ENCODE measurements at regions not wholly inside any gene's neighbourhood (a gene's known extent, or its start where the extent isn't known, plus 50 kb on each side); places are given as distances from the start of the nearest gene placed in this dataset.

DNA sequence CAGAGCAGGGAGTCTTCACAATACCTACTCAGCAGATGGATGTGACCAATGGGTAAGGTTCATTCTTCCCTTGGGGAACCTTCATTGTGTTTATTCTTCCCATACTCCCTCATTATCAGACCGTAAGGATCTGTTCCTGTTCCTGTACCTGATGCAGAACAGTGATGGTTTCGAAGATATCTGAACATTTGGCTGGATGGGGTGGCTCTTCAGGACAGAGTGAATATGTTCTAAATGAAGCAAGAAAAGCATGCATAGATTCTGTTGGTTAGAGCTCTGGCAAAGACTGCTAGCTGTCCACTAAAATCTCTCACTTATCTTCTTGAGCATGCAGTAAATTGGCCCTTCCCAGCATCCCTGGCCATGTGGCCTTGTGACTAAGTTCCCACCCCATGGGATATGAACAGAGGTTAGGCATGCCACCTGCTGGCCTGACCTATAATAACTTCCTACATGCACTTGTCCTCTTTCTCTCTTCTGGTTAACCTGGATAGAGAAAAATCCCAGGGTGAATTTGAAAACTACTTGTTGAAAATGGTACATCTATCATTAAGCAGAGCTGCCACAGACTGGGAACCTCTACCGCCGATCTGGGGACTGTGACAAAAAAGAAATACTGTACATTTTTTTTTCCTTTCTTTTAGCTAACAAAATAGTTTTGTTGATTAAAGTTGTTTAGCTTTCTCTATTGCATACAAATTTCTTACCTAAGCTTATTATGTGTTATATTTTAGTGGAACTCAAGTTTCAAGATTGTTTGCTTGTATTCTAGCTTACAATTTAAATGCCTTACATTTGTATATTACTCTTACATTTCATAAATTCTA, 60.0 kb upstream of the BANK1 start:
- no peak overlapping the region for H3K27ac Mint-ChIP-seq
- no peaks in the 10 kb centered on the region for H3K9me3 Mint-ChIP-seq
- intact Hi-C loops (cut with micrococcal nuclease) = loop anchor here (1.0 to 10.0 kb wide), 3 partner anchors 383 to 836 kb away; partner anchors contain the start of gene PPP3CA
- H3K4me1 Mint-ChIP-seq (ENCODE audit: low read depth) = no peaks in the 10 kb centered on the region
- no peak overlapping the region for H3K4me3 Mint-ChIP-seq
- no peaks in the 10 kb centered on the region for H3K27me3 Mint-ChIP-seq
- H3K36me3 Mint-ChIP-seq (ENCODE audit: low read depth) = no peaks in the 10 kb centered on the region

DNA sequence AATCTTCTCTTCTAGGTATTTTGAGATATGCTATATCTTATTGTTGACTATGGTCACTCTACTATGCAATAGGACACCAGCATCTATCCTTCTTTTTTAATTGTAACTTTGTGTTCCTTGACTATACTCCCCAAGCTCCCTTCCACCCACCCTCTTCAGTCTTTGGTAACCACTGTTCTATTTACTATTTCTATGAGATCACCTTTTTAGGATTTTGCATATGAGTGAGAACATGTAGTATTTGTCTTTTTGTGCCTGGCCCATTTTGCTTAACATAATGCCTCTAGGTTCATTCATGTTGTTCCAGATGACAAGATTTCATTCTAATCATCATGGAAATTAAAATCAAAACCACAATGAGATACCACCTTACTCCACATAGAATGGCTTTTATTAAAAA, 63.3 kb upstream of the BANK1 start:
- intact Hi-C loops (cut with micrococcal nuclease) = loop anchor here (10.0 kb wide), 1 partner anchor 1302 kb away; no protein-coding TSS in a partner anchor
- Mint-ChIP-seq H3K4me1 (ENCODE audit: low read depth) (no peaks in the 10 kb centered on the region), H3K9me3 (no peaks in the 10 kb centered on the region), H3K36me3 (ENCODE audit: low read depth) (no peaks in the 10 kb centered on the region), H3K27ac (no peak overlapping the region), H3K4me3 (no peak overlapping the region), H3K27me3 (no peaks in the 10 kb centered on the region)

DNA sequence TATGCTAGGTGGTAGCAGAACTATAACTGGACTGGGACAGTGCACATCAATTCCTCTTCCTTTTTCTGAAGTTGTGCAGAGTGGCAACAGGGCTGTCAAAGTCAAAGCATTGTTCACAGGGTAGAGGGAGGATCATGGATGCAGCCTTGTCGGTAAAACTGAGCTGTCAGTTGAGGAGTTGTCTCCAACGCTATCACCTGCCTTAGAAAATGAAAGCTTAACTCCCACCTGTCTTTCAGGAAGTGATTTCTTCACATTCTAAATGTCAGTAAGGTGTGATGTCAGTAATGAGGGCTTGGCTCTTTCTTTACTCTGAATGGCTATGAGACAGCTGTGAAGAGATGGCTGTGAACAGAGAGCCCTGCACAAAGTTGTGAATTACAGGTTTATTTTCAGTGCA, 66.4 kb upstream of the BANK1 start:
- Mint-ChIP-seq H3K4me3 (no peak overlapping the region), H3K4me1 (ENCODE audit: low read depth) (no peaks in the 10 kb centered on the region), H3K27ac (no peak overlapping the region), H3K9me3 (no peaks in the 10 kb centered on the region), H3K27me3 (no peaks in the 10 kb centered on the region), H3K36me3 (ENCODE audit: low read depth) (no peaks in the 10 kb centered on the region)
- intact Hi-C loops (cut with micrococcal nuclease) = loop anchor here (10.0 kb wide), 1 partner anchor 1299 kb away; no protein-coding TSS in a partner anchor

DNA sequence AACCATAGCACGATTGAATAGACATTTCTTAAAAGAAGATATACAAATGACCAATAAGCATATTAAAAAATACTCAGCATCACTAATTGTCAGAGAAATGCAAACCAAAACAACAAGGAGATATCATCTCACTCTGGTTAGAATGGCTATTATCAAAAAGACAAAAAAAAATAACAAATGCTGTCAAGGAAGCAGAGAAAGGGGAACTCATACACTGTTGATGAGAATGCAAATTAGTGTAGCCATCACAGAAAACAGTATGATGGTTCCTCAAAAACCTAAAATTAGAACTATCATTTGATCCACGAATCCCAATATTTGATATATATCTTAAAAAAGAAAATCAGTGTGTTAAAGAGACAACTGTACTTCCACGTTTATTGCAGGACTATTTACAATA, 71.7 kb upstream of the BANK1 start:
- Mint-ChIP-seq H3K9me3 (peaks cover 17% of the 10 kb centered on the region), H3K27me3 (no peaks in the 10 kb centered on the region), H3K36me3 (ENCODE audit: low read depth) (no peaks in the 10 kb centered on the region), H3K4me1 (ENCODE audit: low read depth) (no peaks in the 10 kb centered on the region), H3K27ac (no peak overlapping the region), H3K4me3 (no peak overlapping the region)
- intact Hi-C loops (cut with micrococcal nuclease) = no loop called here

DNA sequence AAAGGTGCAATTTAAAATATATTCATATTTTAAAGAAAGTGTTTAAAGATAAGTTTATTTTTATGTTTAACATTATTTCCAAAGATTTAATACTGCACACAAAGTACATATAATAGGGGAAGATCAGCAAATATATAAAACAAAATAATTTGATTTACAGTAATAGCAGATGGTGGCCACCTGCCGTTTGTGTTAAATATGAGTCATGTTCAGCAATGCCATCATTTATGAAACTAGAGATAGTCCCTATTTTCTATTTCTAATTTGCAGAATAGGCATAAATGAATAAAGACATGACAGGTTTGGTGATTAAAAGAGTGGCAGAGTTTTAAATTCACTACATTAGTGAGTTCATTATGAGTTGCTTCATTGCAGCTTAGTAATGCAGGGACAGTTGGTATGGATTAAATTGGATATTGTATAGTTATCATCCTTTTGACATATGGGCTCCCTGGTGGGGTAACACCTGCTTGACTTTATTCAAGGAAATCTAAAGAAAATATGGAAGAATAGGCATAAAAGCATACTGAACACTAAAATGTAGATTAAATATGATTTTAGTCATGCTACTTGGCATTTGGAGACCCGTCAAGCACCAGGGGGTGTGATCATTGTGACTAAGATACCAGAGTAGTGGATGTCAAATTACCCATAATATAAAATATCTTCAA, 78.8 kb upstream of the BANK1 start:
- Mint-ChIP-seq H3K36me3 (ENCODE audit: low read depth) (no peaks in the 10 kb centered on the region), H3K4me3 (no peak overlapping the region), H3K4me1 (ENCODE audit: low read depth) (no peaks in the 10 kb centered on the region), H3K9me3 (peaks cover 3% of the 10 kb centered on the region), H3K27ac (no peak overlapping the region), H3K27me3 (no peaks in the 10 kb centered on the region)
- intact Hi-C loops (cut with micrococcal nuclease) = no loop called here

DNA sequence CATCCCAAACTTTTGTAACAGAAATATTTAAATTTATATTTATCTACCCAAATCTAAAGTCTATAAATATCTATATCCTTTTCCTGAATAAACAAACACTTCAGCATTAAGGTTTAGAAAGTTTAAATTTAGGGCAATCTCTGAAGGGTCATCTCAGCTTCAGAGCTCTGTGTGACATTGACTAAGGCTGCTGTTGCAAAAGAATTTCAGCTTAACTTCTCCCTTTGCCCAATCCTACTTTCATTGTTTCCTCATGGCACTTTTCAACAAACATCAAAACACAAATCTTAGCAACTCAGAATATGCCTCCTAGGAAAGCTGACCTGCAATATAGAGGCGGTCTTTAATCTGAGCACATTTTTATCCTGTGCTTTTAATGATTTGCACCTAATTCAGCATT, 79.7 kb upstream of the BANK1 start:
- no peak overlapping the region for H3K27ac Mint-ChIP-seq
- H3K4me1 Mint-ChIP-seq (ENCODE audit: low read depth) = no peaks in the 10 kb centered on the region
- intact Hi-C loops (cut with micrococcal nuclease) = no loop called here
- peaks cover 12% of the 10 kb centered on the region for H3K9me3 Mint-ChIP-seq
- no peak overlapping the region for H3K4me3 Mint-ChIP-seq
- no peaks in the 10 kb centered on the region for H3K27me3 Mint-ChIP-seq
- H3K36me3 Mint-ChIP-seq (ENCODE audit: low read depth) = no peaks in the 10 kb centered on the region

DNA sequence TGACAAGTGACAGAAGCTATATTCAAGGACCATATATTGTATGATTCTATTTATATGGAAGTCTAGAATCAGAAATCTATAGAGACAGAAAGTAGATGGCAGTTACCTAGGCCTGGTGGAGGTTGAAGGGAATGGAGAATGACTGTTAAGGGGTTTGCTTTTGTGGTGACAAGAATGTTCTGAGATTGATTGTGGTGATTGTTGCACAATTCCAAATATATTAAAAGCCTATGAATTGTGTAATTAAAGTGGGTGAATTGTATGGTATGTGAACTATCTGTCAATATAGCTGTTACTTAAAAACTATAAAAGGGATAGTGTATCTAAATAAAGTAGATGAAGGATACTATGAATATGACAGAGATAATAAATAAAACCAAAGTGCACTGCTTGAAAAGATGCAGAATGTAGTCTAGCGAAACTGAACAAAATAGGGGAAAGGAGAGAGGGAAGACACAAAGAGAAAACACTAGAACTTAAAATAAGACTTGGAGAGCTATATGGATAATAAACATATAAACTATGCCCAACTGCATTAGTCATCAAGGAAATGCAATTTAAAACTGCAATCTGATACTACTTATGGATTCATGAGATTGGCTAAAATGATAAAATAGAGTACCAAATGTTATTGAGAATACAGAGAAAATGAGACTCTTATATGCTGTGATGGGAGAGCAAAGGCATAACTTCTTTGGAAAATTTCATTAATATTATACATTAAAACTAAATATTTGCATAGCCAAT, 82.1 kb upstream of the BANK1 start:
- H3K27me3 Mint-ChIP-seq = no peaks in the 10 kb centered on the region
- no peak overlapping the region for H3K27ac Mint-ChIP-seq
- H3K4me3 Mint-ChIP-seq = no peak overlapping the region
- intact Hi-C loops (cut with micrococcal nuclease) = no loop called here
- H3K9me3 Mint-ChIP-seq = peaks cover 14% of the 10 kb centered on the region
- no peaks in the 10 kb centered on the region for H3K36me3 Mint-ChIP-seq (ENCODE audit: low read depth)
- H3K4me1 Mint-ChIP-seq (ENCODE audit: low read depth) = no peaks in the 10 kb centered on the region

DNA sequence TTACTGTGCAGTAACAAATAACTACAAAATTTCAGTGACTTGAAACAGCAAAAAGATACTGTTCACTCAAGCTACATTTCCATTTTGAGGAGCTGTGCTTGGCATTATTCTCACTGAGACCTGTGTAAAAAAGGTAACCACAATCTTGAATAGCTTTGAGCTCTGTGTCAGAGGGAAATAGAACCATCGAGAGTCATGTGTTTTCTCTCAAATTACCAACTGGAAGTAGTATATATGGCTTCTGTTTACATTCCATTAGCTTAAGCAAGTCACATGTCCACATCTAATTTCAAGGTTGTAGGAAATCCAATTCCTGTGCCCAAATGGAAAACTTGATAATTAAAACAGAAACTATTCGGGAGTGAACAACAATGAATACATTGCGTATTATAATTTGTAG, 82.9 kb upstream of the BANK1 start:
- Mint-ChIP-seq H3K27me3 (no peaks in the 10 kb centered on the region), H3K36me3 (ENCODE audit: low read depth) (no peaks in the 10 kb centered on the region), H3K9me3 (peaks cover 14% of the 10 kb centered on the region), H3K4me3 (no peak overlapping the region), H3K4me1 (ENCODE audit: low read depth) (no peaks in the 10 kb centered on the region), H3K27ac (no peak overlapping the region)
- intact Hi-C loops (cut with micrococcal nuclease) = no loop called here

DNA sequence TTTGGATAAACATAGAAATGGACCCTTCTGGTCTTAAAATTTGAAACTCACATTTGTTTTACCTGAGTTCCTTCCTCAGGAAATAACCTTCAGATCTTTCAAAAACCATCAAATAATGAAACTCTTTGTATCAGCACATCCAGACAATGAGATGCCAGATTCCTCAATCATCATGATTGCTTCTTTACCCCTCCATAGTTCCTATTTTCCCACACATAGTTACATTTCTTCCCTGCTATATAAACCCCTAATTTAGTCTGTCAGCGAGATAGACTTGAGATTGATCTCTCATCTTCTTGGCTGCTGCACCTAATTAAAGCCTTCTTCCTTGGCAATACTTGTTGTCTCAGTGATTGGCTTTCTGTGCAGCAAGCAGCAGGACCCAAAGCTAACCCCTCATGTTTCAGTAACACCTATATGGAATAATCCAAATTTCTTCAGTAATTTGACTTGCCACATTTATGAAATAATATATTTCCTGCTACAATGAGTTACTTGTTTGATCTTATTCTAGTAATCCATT, 83.9 kb upstream of the BANK1 start:
- Mint-ChIP-seq H3K9me3 (peaks cover 14% of the 10 kb centered on the region), H3K36me3 (ENCODE audit: low read depth) (no peaks in the 10 kb centered on the region), H3K4me3 (no peak overlapping the region), H3K27me3 (no peaks in the 10 kb centered on the region), H3K27ac (no peak overlapping the region), H3K4me1 (ENCODE audit: low read depth) (no peaks in the 10 kb centered on the region)
- intact Hi-C loops (cut with micrococcal nuclease) = no loop called here

DNA sequence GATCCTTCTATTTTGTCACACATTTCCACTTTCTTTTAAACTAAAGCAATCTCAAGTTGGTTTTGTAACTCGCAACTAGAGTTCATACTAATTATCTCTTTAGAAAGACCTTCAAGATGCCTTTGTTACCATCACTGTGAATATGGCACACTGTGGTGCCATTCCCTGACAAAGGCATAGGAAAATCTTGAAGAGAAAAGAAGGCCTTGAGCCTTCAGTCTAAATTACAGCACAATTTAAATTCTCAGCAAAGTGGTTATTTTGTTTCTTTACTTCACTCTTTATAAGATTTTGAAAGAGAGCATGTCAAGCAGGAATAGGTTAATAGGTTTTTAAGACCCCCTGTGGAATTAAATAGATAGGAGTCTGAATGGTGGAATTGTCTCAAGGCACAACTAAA, 89.0 kb upstream of the BANK1 start:
- Mint-ChIP-seq H3K27ac (no peak overlapping the region), H3K4me3 (no peak overlapping the region), H3K27me3 (no peaks in the 10 kb centered on the region), H3K4me1 (ENCODE audit: low read depth) (peaks cover 5% of the 10 kb centered on the region), H3K36me3 (ENCODE audit: low read depth) (no peaks in the 10 kb centered on the region), H3K9me3 (peaks cover 9% of the 10 kb centered on the region)
- intact Hi-C loops (cut with micrococcal nuclease) = no loop called here

DNA sequence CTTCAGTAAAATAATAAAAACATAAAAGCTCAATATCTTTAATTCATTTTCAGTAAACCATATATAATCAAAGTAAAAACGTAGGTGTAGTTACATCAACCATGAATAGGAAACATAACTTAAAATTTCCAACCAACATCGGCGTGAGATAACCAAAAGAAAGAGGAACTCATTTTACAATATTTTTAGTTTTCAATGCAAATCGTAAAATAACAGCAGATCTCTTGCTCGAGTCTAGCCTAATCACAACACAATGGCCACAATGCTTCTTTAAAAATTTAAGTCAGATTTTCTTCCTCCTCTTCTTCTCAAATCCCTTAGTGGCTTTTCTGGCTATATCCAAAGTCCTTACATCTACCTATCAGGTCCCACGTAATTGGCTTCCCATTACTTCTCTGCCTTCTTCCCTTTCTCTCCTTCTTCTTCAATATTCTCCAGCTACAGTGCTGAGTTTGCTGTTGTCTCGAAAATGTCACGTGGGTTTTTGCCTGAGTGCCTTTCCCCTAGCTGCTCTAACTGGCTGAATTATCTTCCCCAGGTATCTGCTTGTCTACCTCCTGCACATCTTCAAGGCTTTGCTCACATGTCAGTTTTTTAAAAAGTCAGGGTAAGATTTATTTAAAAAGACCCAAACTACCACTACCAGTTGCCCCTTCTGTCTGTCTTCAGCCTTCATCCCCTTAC, 90.9 kb upstream of the BANK1 start:
- H3K4me3 Mint-ChIP-seq = no peak overlapping the region
- intact Hi-C loops (cut with micrococcal nuclease) = no loop called here
- H3K27me3 Mint-ChIP-seq = no peaks in the 10 kb centered on the region
- peaks cover 5% of the 10 kb centered on the region for H3K4me1 Mint-ChIP-seq (ENCODE audit: low read depth)
- H3K27ac Mint-ChIP-seq = no peak overlapping the region
- H3K36me3 Mint-ChIP-seq (ENCODE audit: low read depth) = no peaks in the 10 kb centered on the region
- no peaks in the 10 kb centered on the region for H3K9me3 Mint-ChIP-seq

DNA sequence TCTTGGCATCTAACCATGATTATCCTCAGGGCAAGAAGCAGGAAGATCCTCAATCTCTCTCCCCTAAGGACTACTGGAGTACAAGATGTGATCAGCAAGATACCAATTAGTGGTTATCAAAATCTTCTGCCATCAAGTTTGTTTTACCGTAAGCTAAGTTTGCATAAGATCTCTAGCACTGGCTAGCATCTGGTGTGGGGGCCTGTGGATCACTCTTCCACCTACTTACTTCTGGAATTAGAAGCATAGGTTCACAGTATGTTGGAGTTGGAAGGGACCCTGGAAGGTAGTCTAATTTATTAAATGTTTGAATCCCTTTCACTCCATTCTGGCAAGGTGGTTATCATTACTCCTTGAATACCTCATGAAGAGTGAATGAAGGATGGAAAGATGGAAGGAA, 93.3 kb upstream of the BANK1 start:
- H3K9me3 Mint-ChIP-seq = no peaks in the 10 kb centered on the region
- intact Hi-C loops (cut with micrococcal nuclease) = no loop called here
- H3K4me1 Mint-ChIP-seq (ENCODE audit: low read depth) = peaks cover 15% of the 10 kb centered on the region
- no peak overlapping the region for H3K27ac Mint-ChIP-seq
- H3K36me3 Mint-ChIP-seq (ENCODE audit: low read depth) = no peaks in the 10 kb centered on the region
- H3K4me3 Mint-ChIP-seq = no peak overlapping the region
- no peaks in the 10 kb centered on the region for H3K27me3 Mint-ChIP-seq

DNA sequence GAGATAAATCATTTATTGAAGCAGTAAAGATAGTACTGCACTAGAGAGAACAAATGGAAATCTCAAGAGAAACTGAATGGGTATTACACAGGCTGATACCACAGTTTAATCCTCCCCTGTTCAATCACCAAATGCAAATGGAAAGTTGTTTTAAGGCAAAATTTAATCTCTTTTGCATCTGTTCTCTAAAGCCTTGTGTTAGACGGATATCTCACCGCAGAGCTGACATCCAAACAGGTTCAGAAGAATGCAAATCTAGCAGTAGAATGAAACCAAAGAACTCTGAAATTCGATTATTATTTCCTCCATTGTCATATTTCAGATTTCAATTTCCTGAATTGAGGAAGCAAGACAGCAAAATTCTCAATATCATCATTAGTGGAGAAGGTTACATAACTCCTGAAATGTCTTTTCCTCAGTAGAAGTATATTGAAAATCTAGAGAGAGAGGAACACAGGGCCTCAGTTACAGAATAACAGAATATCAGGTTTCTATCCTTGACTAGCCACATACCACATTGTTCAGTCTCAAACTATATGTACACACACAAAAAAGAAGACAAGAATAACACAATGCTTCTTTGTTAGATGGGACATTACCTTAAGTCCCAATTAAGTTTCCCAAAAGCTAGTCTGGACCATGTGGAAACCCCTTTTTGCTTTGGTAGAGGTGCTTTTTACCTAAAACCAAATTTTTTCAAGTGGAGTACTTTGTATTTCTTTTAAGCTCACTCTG, 94.1 kb upstream of the BANK1 start:
- no peak overlapping the region for H3K4me3 Mint-ChIP-seq
- no peaks in the 10 kb centered on the region for H3K9me3 Mint-ChIP-seq
- no peak overlapping the region for H3K27ac Mint-ChIP-seq
- H3K4me1 Mint-ChIP-seq (ENCODE audit: low read depth) = peaks cover 15% of the 10 kb centered on the region
- no peaks in the 10 kb centered on the region for H3K36me3 Mint-ChIP-seq (ENCODE audit: low read depth)
- intact Hi-C loops (cut with micrococcal nuclease) = no loop called here
- no peaks in the 10 kb centered on the region for H3K27me3 Mint-ChIP-seq
